HFFc6 (cell line): ENCODE measurements at regions not wholly inside any gene's neighbourhood (a gene's known extent, or its start where the extent isn't known, plus 50 kb on each side); places are given as distances from the start of the nearest gene placed in this dataset.

Experiments used
- DNase-seq: peaks from one replicate; pipeline ENCODE4 v3.0.0-alpha.2; 2018
- H3K27ac Mint-ChIP-seq: 2 replicates; pipeline ENCODE4 v1.8.0; 2020; ENCODE audit warnings: mild to moderate bottlenecking, mixed read lengths
- H3K27me3 Mint-ChIP-seq: 2 replicates; pipeline ENCODE4 v1.8.0; 2021; ENCODE audit warnings: mild to moderate bottlenecking, moderate library complexity, mixed read lengths; ENCODE audit not compliant: insufficient read depth
- H3K36me3 Mint-ChIP-seq: 2 replicates; pipeline ENCODE4 v1.8.0; 2021; ENCODE audit warnings: low read depth, mixed read lengths
- H3K4me1 Mint-ChIP-seq: 2 replicates; pipeline ENCODE4 v1.8.0; 2020; ENCODE audit warnings: low read depth, mixed read lengths
- H3K4me3 Mint-ChIP-seq: 2 replicates; pipeline ENCODE4 v1.8.0; 2020; ENCODE audit warnings: mild to moderate bottlenecking, moderate library complexity, mixed read lengths
- H3K9me3 Mint-ChIP-seq: 2 replicates; pipeline ENCODE4 v1.8.0; 2020; ENCODE audit warnings: mild to moderate bottlenecking, mixed read lengths
- CTCF ChIP-seq: fragments of 200-600 bp; sonication (generic); IDR thresholded peaks from 2 replicates; pipeline ENCODE4 v1.5.0; 2021; ENCODE audit warnings: antibody characterized with exemption, mild to moderate bottlenecking

- Mint-ChIP-seq H3K9me3 (peaks cover 33% of the 10 kb centered on the region), H3K4me1 (no peaks in the 10 kb centered on the region), H3K36me3 (no peaks in the 10 kb centered on the region), H3K27me3 (no peaks in the 10 kb centered on the region), H3K27ac (no peak overlapping the region), H3K4me3 (no peak overlapping the region)
- TF ChIP-seq CTCF: no peak
- DNase-seq: no peak
These were observed 1581.8 kb downstream of the HACE1 start for GRCh38 chr6:103277936-103278335.

GRCh38 chr6:103273048-103273447, 1586.7 kb downstream of the HACE1 start:
- H3K4me3 Mint-ChIP-seq: no peak overlapping the region
- no peak for DNase-seq
- H3K9me3 Mint-ChIP-seq: peaks cover 8% of the 10 kb centered on the region; the same call in 1 of the 2 replicates
- H3K27me3 Mint-ChIP-seq: no peaks in the 10 kb centered on the region
- H3K4me1 Mint-ChIP-seq: no peaks in the 10 kb centered on the region
- TF ChIP-seq CTCF: 0 out of 2 replicates have a peak, but pooled peaks have one; percentile 21
- H3K27ac Mint-ChIP-seq: no peak overlapping the region
- H3K36me3 Mint-ChIP-seq: no peaks in the 10 kb centered on the region

GRCh38 chr6:103269581-103269980, 1590.1 kb downstream of the HACE1 start:
- DNase-seq: no peak
- Mint-ChIP-seq H3K9me3 (peaks cover 22% of the 10 kb centered on the region), H3K4me1 (no peaks in the 10 kb centered on the region), H3K4me3 (no peak overlapping the region), H3K36me3 (no peaks in the 10 kb centered on the region), H3K27me3 (peaks cover 2% of the 10 kb centered on the region; the same call in 1 of the 2 replicates), H3K27ac (no peak overlapping the region)
- no peak for TF ChIP-seq CTCF

GRCh38 chr6:103268335-103268734, 1591.4 kb downstream of the HACE1 start:
- no peak overlapping the region for H3K27ac Mint-ChIP-seq
- no peak for DNase-seq
- no peaks in the 10 kb centered on the region for H3K4me1 Mint-ChIP-seq
- no peak overlapping the region for H3K4me3 Mint-ChIP-seq
- H3K27me3 Mint-ChIP-seq: peaks cover 2% of the 10 kb centered on the region; the same call in 1 of the 2 replicates
- H3K9me3 Mint-ChIP-seq: peaks cover 27% of the 10 kb centered on the region
- H3K36me3 Mint-ChIP-seq: no peaks in the 10 kb centered on the region
- no peak for TF ChIP-seq CTCF

GRCh38 chr6:103264020-103264419, 1595.7 kb downstream of the HACE1 start:
- no peaks in the 10 kb centered on the region for H3K4me1 Mint-ChIP-seq
- no peak for TF ChIP-seq CTCF
- H3K9me3 Mint-ChIP-seq: peaks cover 28% of the 10 kb centered on the region
- H3K27me3 Mint-ChIP-seq: peaks cover 3% of the 10 kb centered on the region; the same call in 1 of the 2 replicates
- no peak overlapping the region for H3K27ac Mint-ChIP-seq
- H3K4me3 Mint-ChIP-seq: no peak overlapping the region
- DNase-seq: no peak
- H3K36me3 Mint-ChIP-seq: no peaks in the 10 kb centered on the region

- peaks cover 1% of the 10 kb centered on the region; the same call in 1 of the 2 replicates for H3K27me3 Mint-ChIP-seq
- H3K27ac Mint-ChIP-seq: no peak overlapping the region
- H3K9me3 Mint-ChIP-seq: peaks cover 20% of the 10 kb centered on the region
- H3K36me3 Mint-ChIP-seq: no peaks in the 10 kb centered on the region
- DNase-seq: no peak
- H3K4me1 Mint-ChIP-seq: no peaks in the 10 kb centered on the region
- no peak overlapping the region for H3K4me3 Mint-ChIP-seq
- no peak for TF ChIP-seq CTCF
These were observed 1604.6 kb downstream of the HACE1 start for GRCh38 chr6:103255132-103255531.
